ENCODE measurements at regions not wholly inside any gene's neighbourhood (a gene's known extent, or its start where the extent isn't known, plus 50 kb on each side); places are given as distances from the start of the nearest gene placed in this dataset.

DNA sequence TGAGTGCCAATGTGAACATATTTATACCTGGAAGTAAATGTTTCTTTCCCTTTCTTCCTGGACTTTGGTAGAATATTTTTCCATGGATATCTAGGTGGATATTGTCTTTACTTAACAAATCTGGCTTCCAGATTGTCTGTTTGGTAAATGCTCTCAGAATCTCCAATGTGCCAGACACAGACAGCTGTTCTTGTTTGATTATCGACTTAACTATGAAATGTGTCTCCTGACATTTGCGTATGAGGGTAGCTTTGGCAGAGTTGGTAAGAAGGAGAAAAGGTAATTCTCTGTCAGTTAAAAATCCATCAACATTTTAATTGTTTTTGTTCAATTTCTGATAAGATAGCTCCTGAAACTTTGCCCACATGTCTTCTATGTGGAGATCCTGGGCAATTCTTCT, 196.4 kb upstream of the NUDT12 start:
- H2BK20ac ChIP-seq (ENCODE audit: low read depth, low read length): no peak overlapping the region
- H4K91ac ChIP-seq (ENCODE audit: insufficient read depth, low read depth, low read length): no peak overlapping the region
- H3K4me1 ChIP-seq (ENCODE audit: control insufficient read depth, insufficient read depth, low read length): no peaks in the 10 kb centered on the region
- no peak overlapping the region for H2BK120ac ChIP-seq (ENCODE audit: low read depth, low read length)
- H3K9me1 ChIP-seq (ENCODE audit: insufficient read depth, low read length): no peaks in the 10 kb centered on the region
- WGBS, 2 experiments (ENCODE audit: extremely low coverage in 2 of 2, insufficient read length in 1 of 2): no CpG with 5 or more reads among the region's 2 CpGs
- H3K9ac ChIP-seq (ENCODE audit: low read depth, low read length): no peak overlapping the region
- no peak for ATAC-seq (ENCODE audit: low read depth)
- no peak overlapping the region for H2AK5ac ChIP-seq (ENCODE audit: low read depth, low read length)
- H2AFZ ChIP-seq (replicated peaks; ENCODE audit: low read length, poor library complexity): no peak overlapping the region
- no peaks in the 10 kb centered on the region for H3K27me3 ChIP-seq (ENCODE audit: control insufficient read depth, insufficient read depth, low read length)
- TF ChIP-seq SMC3 (IDR thresholded peaks at IDR 0.05; ENCODE audit: low read depth, low read length): no peak
- TF ChIP-seq, protein P1, sequence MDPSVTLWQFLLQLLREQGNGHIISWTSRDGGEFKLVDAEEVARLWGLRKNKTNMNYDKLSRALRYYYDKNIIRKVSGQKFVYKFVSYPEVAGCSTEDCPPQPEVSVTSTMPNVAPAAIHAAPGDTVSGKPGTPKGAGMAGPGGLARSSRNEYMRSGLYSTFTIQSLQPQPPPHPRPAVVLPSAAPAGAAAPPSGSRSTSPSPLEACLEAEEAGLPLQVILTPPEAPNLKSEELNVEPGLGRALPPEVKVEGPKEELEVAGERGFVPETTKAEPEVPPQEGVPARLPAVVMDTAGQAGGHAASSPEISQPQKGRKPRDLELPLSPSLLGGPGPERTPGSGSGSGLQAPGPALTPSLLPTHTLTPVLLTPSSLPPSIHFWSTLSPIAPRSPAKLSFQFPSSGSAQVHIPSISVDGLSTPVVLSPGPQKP (IDR thresholded peaks at IDR 0.05; ENCODE audit: borderline replicate concordance, low read depth, low read length): no peak
- no peaks in the 10 kb centered on the region for H3K79me1 ChIP-seq (ENCODE audit: low read depth in 1 of 2, low read length in 2 of 2)
- H2BK5ac ChIP-seq (ENCODE audit: low read depth, low read length, poor library complexity, severe bottlenecking): no peak overlapping the region
- H3K14ac ChIP-seq (replicated peaks; ENCODE audit: low read depth, low read length): no peak overlapping the region
- H2AK9ac ChIP-seq (replicated peaks; ENCODE audit: low read depth, low read length, poor library complexity): no peak overlapping the region
- ChIA-PET CTCF (no interaction called here), POLR2A (ENCODE audit: unreplicated experiment) (no interaction called here)
- H4K5ac ChIP-seq (ENCODE audit: low read depth, low read length): no peak overlapping the region
- H4K20me1 ChIP-seq (ENCODE audit: insufficient read depth, low read length): no peaks in the 10 kb centered on the region
- H3K56ac ChIP-seq (ENCODE audit: extremely low read depth, insufficient read depth, low read length): no peak overlapping the region
- no peak overlapping the region for H3K4me2 ChIP-seq (ENCODE audit: low read depth, low read length)
- no peaks in the 10 kb centered on the region for H3K9me3 ChIP-seq (ENCODE audit: control insufficient read depth, insufficient read depth, low read length)
- no peak for DNase-seq
- intact Hi-C loops (cut with micrococcal nuclease) (no loop called here), in situ Hi-C loops (cut with MboI; ENCODE audit: low sequenced_read_pairs) (no loop called here), dilution Hi-C loops (cut with HindIII; ENCODE audit: low sequenced_read_pairs, unreplicated experiment) (no loop called here)
- H4K8ac ChIP-seq (ENCODE audit: low read depth in 2 of 2, low read length in 2 of 2): no peak overlapping the region
- H3K4me3 ChIP-seq (ENCODE audit: insufficient read depth, low read depth, low read length): no peak overlapping the region
- H3K36me3 ChIP-seq (ENCODE audit: control insufficient read depth, insufficient read depth, low read length): no peaks in the 10 kb centered on the region
- H2BK15ac ChIP-seq (ENCODE audit: low read depth, low read length): no peak overlapping the region
- H3K27ac ChIP-seq (ENCODE audit: insufficient read depth, low read length): no peak overlapping the region
- no peak overlapping the region for H3K4ac ChIP-seq (ENCODE audit: low read depth, low read length)
- no TSS peak for BruUV-seq (replicated peaks)
- H3K18ac ChIP-seq (ENCODE audit: low read depth, low read length): no peak overlapping the region
- H3K23ac ChIP-seq (ENCODE audit: low read depth, low read length): no peak overlapping the region

Measured in IMR-90 (cell line).